VCaP (cell line): ENCODE measurements at regions not wholly inside any gene's neighbourhood (a gene's known extent, or its start where the extent isn't known, plus 50 kb on each side); places are given as distances from the start of the nearest gene placed in this dataset.
A peak's percentile ranks its signal among the peaks of the same experiment; 100 is the strongest.

Experiments
- H3K27ac ChIP-seq: fragments of 450-650 bp; 2 replicates; pipeline ENCODE4 v1.5.1; 2017
- CTCF ChIP-seq: fragments of 450-650 bp; conservative IDR thresholded peaks from 2 replicates; pipeline ENCODE4 v1.5.1; 2017; ENCODE audit warnings: mild to moderate bottlenecking, moderate library complexity

DNA sequence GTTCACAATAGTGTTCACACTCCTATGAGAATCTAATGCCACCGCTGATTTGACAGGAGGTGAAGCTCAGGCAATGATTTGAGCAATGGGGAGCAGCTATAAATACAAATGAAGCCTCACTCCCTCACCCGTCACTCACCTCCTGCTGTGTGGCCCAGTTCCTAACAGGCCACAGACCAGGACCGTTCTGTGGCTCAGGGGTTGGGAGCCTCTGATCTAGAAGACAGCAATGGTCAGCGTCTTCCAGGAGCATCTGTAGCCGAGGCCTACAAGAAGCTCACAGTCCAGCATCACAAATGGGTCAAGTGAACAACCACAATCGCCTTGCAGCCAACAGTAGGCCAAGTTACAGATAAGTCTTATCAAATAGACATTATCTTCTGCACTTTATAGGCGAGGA, 110.0 kb upstream of the SLC66A3 start:
- TF ChIP-seq CTCF = no peak
- no peak overlapping the region for H3K27ac ChIP-seq

GRCh38 chr2:11048335-11049008, 106.8 kb upstream of the SLC66A3 start:
- no peak overlapping the region for H3K27ac ChIP-seq
- TF ChIP-seq CTCF = no peak

- no peak overlapping the region for H3K27ac ChIP-seq
- no peak for TF ChIP-seq CTCF
Observed at GRCh38 chr2:11050565-11050964, 104.7 kb upstream of the SLC66A3 start.

GRCh38 chr2:11051280-11051679, 104.0 kb upstream of the SLC66A3 start:
- H3K27ac ChIP-seq = no peak overlapping the region
- TF ChIP-seq CTCF = no peak

DNA sequence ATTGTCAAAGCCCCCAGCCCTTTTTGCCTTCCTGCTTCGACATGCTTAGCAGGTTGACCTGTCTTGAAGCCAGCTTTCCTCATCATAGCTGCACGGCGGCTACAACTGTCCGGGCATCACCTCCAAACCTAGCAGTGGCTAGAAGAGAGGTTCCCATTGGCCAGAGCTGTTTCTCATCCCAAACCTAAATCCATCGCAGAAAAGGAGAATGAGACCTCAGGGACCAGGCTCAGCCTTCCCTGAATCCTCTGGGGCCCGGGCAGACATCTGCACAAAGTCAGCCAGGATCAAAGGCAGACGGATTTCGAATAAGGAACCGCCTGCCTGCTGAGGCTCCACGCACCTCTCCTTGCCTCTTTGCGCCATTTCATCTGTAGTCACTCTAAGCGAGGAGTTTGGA, 101.7 kb upstream of the SLC66A3 start:
- H3K27ac ChIP-seq = 0 out of 2 replicates have a peak overlapping the region, but pooled peaks have one; percentile 5
- no peak for TF ChIP-seq CTCF

DNA sequence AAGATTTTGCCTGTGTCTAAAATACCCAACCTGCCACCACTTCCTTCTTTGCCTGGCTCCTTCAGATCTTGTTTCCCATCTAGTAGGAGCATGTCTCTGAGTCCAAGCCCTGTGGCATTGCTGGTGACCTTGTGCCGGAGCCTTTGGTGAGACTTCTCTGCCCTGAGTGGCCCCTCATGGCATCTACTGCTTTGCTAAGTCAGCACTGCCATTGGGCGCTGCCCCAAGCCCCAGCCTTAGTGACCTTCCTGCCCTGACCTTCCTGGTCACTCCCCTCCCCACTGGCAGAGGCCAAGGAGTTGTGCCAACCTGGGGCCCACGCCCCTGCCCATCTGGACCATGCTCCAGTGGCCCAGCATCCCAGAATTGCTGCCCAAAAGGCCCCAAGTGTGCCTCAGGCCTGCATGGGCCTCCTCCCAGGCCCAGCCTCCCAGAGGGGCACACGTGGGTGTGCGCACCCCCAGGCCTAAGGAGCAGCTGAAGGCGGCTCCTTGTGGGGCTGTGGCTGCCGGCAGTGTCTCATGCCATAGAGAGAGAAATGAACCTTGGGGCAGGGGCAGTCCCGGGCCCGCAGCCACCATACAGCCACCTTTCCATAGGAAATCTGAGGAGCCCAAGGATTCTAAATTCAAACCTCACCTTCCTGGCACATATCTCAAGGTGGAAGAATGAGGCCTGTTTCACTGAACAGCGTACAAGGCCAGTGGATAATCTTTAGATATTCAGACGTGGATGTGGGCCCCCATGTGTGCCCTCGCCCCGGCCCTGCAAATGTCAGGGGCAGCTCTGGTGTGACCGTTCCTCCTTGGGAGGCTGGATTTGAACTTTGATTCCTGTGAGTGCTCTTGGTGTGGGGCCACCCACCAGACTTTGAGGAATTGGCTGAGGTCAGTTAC, 100.2 kb upstream of the SLC66A3 start:
- H3K27ac ChIP-seq = no peak overlapping the region
- TF ChIP-seq CTCF = no peak

DNA sequence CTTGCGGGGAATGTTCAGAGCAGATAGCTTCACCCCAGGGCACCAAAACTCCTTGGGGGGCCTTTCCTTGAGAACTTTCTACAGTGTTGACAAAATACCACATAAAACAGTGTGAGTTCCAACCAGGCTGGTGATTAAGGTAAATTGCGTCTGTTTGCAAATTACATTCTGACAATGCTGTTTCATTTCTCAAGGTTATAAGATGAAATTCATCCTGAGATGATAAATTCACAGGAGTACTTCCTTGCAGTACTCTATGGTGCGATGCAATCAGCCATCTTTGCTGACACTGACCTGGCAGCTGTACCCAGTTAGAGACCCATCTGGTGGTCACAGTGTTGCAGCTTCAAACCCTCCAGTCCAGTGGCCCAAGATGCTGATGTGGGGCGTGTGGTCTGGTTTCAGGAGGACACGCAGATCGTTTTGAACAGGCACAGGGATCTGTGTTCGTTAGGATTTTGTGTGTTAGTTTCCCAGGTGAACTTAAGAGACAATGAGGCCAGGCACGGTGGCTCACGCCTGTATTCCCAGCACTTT, 99.5 kb upstream of the SLC66A3 start:
- no peak overlapping the region for H3K27ac ChIP-seq
- no peak for TF ChIP-seq CTCF
